ENCODE measurements at regions not wholly inside any gene's neighbourhood (a gene's known extent, or its start where the extent isn't known, plus 50 kb on each side); places are given as distances from the start of the nearest gene placed in this dataset.

GRCh38 chr6:139448998-139449610 is 74.7 kb upstream of the CITED2 start:
- no peaks in the 10 kb centered on the region for H4K20me1 ChIP-seq (ENCODE audit: insufficient read depth)
- no peaks in the 10 kb centered on the region for H3K79me2 ChIP-seq (replicated peaks; ENCODE audit: insufficient read depth, low read length)
- H3K36me3 ChIP-seq (ENCODE audit: insufficient read depth, low read length): no peaks in the 10 kb centered on the region
- no peaks in the 10 kb centered on the region for H3K27me3 ChIP-seq (ENCODE audit: insufficient read depth, low read depth, low read length)
- H3K27ac ChIP-seq (ENCODE audit: low read length): no peak overlapping the region
- H3K4me2 ChIP-seq (ENCODE audit: low read length): no peak overlapping the region
- TF ChIP-seq POLR2AphosphoS5 (IDR thresholded peaks at IDR 0.05): no peak
- TF ChIP-seq RAD21 (conservative IDR thresholded peaks at IDR 0.05): no peak
- TF ChIP-seq TAF1 (IDR thresholded peaks at IDR 0.05; ENCODE audit: low read depth): no peak
- TF ChIP-seq EZH2 (IDR thresholded peaks at IDR 0.05; ENCODE audit: borderline replicate concordance, insufficient read depth, low read length, poor library complexity, severe bottlenecking): no peak
- H2AFZ ChIP-seq (ENCODE audit: low read depth, low read length): no peak overlapping the region
- H3K9ac ChIP-seq (ENCODE audit: low read length): no peak overlapping the region
- no peaks in the 10 kb centered on the region for H3F3A ChIP-seq (ENCODE audit: insufficient read depth, low read length, poor library complexity, severe bottlenecking)
- no peaks in the 10 kb centered on the region for H3K9me2 ChIP-seq (ENCODE audit: insufficient read depth, low read length)
- H3K4me3 ChIP-seq (ENCODE audit: low read length): no peak overlapping the region
- H3K9me3 ChIP-seq (ENCODE audit: low read length): peaks cover 4% of the 10 kb centered on the region

GRCh38 chr6:139448051-139448649 is 73.7 kb upstream of the CITED2 start:
- no peaks in the 10 kb centered on the region for H3K27me3 ChIP-seq (ENCODE audit: insufficient read depth, low read depth, low read length)
- H3K9ac ChIP-seq (ENCODE audit: low read length): no peak overlapping the region
- H3K9me3 ChIP-seq (ENCODE audit: low read length): peaks cover 4% of the 10 kb centered on the region
- H3K9me2 ChIP-seq (ENCODE audit: insufficient read depth, low read length): no peaks in the 10 kb centered on the region
- no peaks in the 10 kb centered on the region for H3K79me2 ChIP-seq (replicated peaks; ENCODE audit: insufficient read depth, low read length)
- H3K36me3 ChIP-seq (ENCODE audit: insufficient read depth, low read length): no peaks in the 10 kb centered on the region
- H4K20me1 ChIP-seq (ENCODE audit: insufficient read depth): no peaks in the 10 kb centered on the region
- no peak overlapping the region for H2AFZ ChIP-seq (ENCODE audit: low read depth, low read length)
- no peak overlapping the region for H3K4me2 ChIP-seq (ENCODE audit: low read length)
- no peak overlapping the region for H3K4me3 ChIP-seq (ENCODE audit: low read length)
- no peaks in the 10 kb centered on the region for H3F3A ChIP-seq (ENCODE audit: insufficient read depth, low read length, poor library complexity, severe bottlenecking)
- TF ChIP-seq EP300 (conservative IDR thresholded peaks at IDR 0.05; ENCODE audit: poor library complexity, severe bottlenecking) (no peak), MXI1 (conservative IDR thresholded peaks at IDR 0.05; ENCODE audit: poor library complexity, severe bottlenecking) (no peak), EZH2 (IDR thresholded peaks at IDR 0.05; ENCODE audit: borderline replicate concordance, insufficient read depth, low read length, poor library complexity, severe bottlenecking) (no peak), SMC3 (conservative IDR thresholded peaks at IDR 0.05; ENCODE audit: poor library complexity) (no peak), TAF1 (IDR thresholded peaks at IDR 0.05; ENCODE audit: low read depth) (no peak), POLR2AphosphoS5 (IDR thresholded peaks at IDR 0.05) (no peak), RAD21 (conservative IDR thresholded peaks at IDR 0.05) (no peak), CTCF (IDR thresholded peaks at IDR 0.05; ENCODE audit: poor library complexity, severe bottlenecking) (no peak)
- TF ChIP-seq, protein P1, sequence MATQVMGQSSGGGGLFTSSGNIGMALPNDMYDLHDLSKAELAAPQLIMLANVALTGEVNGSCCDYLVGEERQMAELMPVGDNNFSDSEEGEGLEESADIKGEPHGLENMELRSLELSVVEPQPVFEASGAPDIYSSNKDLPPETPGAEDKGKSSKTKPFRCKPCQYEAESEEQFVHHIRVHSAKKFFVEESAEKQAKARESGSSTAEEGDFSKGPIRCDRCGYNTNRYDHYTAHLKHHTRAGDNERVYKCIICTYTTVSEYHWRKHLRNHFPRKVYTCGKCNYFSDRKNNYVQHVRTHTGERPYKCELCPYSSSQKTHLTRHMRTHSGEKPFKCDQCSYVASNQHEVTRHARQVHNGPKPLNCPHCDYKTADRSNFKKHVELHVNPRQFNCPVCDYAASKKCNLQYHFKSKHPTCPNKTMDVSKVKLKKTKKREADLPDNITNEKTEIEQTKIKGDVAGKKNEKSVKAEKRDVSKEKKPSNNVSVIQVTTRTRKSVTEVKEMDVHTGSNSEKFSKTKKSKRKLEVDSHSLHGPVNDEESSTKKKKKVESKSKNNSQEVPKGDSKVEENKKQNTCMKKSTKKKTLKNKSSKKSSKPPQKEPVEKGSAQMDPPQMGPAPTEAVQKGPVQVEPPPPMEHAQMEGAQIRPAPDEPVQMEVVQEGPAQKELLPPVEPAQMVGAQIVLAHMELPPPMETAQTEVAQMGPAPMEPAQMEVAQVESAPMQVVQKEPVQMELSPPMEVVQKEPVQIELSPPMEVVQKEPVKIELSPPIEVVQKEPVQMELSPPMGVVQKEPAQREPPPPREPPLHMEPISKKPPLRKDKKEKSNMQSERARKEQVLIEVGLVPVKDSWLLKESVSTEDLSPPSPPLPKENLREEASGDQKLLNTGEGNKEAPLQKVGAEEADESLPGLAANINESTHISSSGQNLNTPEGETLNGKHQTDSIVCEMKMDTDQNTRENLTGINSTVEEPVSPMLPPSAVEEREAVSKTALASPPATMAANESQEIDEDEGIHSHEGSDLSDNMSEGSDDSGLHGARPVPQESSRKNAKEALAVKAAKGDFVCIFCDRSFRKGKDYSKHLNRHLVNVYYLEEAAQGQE (IDR thresholded peaks at IDR 0.05; ENCODE audit: borderline replicate concordance): no peak
- no peak overlapping the region for H3K27ac ChIP-seq (ENCODE audit: low read length)

All from neural cell (in vitro differentiated cells).